Skeletal muscle cell (primary cell): ENCODE measurements at regions not wholly inside any gene's neighbourhood (a gene's known extent, or its start where the extent isn't known, plus 50 kb on each side); places are given as distances from the start of the nearest gene placed in this dataset.
"Not testable (repeated sequence)": the region's sequence is repeated elsewhere in the genome, so short reads cannot be mapped to it uniquely, and the experiment has no call there.

ENCODE experiments used
- DNase-seq: peaks from one replicate; pipeline ENCODE4 v3.0.0-alpha.2; 2010; ENCODE audit warnings: low read depth
- H3K4me3 ChIP-seq: 2 replicates; pipeline ENCODE4 v1.5.1; 2011; ENCODE audit warnings: low read depth, mild to moderate bottlenecking, control low read depth, low read length, moderate library complexity

DNA sequence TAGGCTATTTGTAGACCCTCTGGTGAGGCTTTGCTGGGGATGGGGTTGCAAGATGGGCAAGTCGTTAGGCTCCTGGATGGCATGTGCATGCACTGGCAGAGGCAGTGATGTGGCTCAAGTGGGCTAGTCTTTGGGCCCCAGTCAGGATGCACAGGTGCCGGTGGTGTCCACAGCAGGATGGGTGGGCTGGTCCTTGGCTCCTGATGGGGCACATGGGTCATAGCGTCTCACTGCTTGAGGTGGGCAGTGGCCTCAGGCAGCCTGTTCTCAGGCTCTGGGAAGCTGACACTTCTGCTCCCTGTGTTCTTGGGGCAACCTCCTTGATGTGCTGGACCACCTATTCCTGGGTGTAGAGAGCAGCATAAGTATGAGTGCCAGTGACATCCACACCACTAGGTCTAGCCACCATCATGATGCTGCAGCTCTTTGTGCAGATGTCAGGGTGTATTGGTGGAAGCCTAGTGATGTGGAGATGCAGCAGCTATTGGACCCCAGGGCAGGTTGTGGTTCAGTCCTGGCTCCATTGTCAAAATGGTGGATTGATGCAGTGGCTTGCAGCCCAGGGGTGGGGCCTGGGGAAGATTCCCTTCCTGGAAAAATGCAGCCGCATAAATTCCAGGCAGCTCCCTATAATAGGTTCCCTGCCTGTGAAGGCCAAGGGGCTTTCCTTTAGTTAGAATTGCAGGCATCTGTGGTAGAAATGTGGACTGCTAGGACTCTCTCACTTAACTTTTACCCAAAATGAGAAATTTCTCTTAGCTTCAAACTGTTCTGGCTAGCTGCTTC is 742.5 kb upstream of the MDGA2 start:
- no peak overlapping the region for H3K4me3 ChIP-seq
- no peak for DNase-seq

DNA sequence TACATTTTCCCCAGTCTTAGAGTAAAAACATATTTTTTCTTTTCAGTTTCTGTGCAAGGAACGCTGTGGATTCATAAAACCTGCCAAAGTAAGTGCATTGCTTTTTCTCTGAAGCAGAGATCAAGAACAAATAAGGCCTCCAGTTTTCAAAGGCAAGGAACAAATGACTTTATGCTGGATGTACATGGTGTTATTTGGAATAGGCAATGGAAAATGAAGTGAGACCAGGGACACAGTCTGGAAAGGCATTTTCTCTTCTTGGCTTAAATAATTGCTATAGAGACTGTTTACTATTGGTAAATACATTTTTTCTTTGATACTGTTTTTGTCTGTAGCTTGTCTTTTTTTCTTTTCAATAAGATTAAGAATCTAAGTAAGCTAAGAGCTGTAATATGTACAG is 725.9 kb upstream of the MDGA2 start:
- no peak overlapping the region for H3K4me3 ChIP-seq
- DNase-seq: no peak

DNA sequence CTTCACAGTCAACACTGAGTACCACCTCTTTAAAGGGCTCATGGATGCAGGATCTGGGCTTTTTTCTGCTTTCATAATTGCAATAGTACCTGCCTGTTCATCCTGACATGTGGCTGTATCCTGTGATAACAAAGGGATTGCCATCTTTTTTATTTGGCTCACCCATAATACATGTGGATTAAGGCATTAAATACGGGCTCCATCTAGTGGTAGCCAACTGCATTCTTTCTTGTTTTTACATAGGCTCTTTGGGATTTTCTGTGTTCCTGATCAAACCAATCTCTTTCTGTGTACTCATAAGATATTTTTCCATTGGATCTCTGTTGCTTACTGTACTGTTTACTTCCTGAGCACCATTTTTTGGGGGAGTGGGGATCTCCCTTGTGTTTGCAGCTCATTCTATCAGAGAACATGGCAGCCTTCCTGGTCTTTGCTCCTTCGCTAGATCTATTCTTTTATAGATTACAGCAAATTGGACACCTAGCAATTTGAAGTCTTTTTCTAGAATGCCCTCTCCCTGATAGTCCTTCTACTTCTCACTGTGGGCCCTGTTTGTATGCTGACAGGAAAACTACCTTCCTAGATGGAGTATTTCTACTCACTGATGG is 723.4 kb upstream of the MDGA2 start:
- DNase-seq: no peak

DNA sequence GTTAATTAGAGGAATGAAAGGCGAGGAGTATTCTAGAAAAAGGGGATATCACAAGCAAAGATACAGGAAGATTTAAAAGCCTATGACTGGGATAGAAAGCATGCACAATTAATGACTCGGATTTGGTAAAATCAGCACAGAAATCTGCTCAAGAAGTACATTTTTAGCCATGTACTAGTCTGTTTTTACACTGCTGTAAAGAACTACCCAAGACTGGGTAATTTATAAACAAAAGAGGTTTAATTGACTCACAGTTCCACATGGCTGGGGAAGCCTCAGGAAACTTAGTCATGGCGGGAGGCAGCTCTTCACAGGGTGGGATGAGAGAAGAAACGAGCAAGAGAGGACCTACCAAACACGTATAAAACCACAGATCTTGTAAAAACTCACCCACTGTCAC is 716.3 kb upstream of the MDGA2 start:
- DNase-seq: no peak
- no peak overlapping the region for H3K4me3 ChIP-seq

More for the DNA sequence above, 723.4 kb upstream of the MDGA2 start:
- H3K4me3 ChIP-seq: no peak overlapping the region

DNA sequence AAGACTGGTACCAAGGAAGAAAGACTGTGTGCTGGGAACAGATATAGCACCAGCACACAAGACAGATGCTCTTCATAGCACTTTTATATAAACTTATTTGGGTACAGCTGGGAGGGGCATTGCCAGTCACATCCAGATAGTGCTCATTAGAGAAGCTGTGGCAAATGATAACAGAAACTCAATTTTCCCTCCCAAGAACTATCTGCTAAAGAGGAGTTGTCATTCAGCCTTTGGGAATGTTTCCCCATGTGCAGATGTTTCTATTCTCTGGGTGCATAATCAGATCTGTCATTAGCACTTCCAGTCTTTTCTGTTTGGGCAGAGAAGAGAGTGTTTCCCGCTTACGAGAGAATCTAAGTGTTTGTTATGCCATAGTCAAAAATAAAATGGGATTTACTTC is 714.9 kb upstream of the MDGA2 start:
- no peak for DNase-seq
- H3K4me3 ChIP-seq: no peak overlapping the region

DNA sequence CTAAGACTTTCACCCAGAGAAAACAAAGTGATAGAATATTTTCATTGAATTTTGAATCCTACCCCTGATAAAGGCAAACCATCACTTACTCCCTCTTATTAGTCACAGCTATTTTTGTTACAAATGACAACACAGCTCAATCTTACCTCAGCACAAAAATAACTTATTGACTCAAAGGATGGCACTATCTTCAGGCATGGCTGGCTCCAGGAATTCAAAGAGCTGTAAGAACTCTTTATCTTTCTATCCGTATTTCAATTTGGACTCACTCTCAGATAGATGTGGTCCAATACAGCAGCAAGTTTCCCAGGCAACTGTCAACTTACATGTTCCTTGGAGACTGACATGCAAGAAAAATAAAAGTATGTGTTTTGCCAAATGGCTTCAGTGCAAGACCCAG is 709.4 kb upstream of the MDGA2 start:
- H3K4me3 ChIP-seq: no peak overlapping the region

DNA sequence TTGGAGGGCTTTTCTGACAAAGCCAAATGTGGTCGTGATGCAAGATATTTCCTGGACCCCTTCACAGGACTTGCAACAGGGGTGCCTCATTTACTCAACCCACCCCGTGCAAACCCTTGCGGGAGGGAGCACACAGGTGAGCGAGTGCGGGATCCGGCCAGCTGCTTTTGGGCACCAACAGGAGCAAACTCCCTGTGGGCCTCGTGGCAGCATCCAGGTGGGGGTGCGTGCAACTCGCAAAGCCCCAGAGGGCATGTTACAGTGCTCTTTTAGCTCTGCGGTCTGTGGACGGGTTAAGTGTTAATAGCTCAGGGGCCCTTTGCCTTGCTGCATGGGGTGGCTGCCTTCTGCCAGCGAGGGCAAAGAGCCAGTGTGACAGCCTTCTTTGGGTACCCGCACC is 707.6 kb upstream of the MDGA2 start:
- no peak overlapping the region for H3K4me3 ChIP-seq
- DNase-seq: no peak

More for the DNA sequence above, 709.4 kb upstream of the MDGA2 start:
- no peak for DNase-seq

DNA sequence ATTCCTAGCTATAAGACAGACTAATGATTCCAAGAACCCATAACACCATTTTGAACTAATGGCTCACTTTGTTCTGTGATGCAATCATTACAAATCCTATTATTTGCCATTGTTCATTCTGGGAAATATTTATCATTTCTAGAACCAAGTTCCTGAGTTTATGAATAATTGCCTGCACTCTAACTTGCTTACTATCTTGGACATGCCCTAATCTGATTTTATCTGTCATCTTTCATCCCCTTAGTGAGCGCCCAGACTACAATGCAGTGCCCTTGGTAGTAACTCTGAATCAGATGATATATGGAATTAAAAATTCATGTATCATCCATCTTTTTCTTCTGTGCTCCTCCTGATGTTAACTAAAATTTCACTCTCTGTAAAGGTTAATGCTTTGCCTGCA is 703.1 kb upstream of the MDGA2 start:
- no peak overlapping the region for H3K4me3 ChIP-seq
- DNase-seq: no peak

DNA sequence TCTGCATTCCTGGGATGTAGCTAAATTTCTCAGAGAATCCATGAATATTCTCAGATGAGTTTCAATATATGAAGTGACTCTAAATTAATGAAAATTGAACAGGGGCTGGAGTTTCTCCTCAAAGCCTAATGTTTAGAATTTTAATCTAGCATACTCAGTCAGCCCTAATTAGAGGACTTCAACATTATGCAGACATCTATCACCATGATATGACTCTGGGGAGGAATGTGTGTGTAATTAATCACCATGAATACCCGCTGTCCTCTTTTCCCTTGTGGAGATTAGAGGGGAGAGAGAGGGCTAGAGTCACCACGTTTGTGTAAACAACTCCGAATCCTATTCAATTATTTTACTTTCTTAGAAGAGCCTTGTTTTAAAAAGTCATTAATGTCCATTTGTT is 698.6 kb upstream of the MDGA2 start:
- no peak overlapping the region for H3K4me3 ChIP-seq
- DNase-seq: no peak

DNA sequence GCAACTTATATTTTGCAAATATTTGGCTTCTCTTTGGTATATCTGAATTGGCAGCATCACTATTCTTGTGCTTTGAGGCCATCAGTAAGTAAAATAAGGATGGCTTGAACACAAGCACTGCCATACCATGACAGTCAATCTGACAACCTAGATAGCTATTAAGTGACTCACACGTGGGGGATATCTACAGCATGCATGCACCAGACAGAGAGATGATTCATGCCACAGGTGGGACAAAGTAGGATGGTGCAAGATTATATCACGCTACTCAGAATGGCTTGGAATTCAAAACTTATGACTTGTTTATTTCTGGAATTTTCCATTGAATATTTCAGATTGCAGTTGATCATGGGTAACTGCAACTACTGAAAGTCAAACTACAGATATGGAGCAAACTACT is 675.6 kb upstream of the MDGA2 start:
- DNase-seq: peak; percentile 14
- H3K4me3 ChIP-seq: no peak overlapping the region

DNA sequence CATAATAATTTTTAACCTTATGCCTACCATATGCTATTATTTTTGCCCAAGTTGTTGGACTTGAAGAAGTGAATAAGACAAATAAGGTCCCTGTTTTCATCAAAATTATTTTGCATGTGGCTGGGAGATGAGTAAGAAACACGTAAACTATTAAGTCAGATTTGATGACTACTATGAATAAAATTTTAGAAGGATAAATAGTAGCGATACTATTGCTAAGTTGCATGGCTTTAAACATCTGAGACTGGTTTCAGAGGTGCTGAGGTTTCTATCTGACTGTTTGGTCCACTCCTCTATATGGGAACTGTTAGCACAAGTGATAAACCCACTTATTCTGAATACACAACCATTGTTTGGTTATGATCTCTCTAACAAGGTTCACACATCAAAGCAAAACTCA is 674.3 kb upstream of the MDGA2 start:
- H3K4me3 ChIP-seq: no peak overlapping the region
- no peak for DNase-seq

DNA sequence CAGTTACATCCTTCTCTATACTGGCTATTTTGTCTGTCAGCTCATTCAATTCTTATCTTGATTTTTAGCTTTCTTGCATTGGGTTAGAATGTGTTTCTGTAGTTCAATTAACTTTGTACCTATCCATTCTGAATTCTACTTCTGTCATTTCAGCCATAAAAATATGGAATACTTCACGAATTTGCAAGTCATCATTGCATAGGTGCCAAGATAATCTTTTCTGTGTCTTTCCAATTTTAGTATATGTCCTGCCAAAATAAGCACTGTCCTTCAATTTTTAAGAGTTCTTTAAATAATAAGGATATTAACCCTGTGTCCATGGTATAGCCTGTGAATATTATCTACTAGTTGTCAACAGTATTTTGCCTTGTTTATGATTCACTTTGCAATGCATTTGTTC is 665.7 kb upstream of the MDGA2 start:
- H3K4me3 ChIP-seq: no peak overlapping the region
- no peak for DNase-seq

DNA sequence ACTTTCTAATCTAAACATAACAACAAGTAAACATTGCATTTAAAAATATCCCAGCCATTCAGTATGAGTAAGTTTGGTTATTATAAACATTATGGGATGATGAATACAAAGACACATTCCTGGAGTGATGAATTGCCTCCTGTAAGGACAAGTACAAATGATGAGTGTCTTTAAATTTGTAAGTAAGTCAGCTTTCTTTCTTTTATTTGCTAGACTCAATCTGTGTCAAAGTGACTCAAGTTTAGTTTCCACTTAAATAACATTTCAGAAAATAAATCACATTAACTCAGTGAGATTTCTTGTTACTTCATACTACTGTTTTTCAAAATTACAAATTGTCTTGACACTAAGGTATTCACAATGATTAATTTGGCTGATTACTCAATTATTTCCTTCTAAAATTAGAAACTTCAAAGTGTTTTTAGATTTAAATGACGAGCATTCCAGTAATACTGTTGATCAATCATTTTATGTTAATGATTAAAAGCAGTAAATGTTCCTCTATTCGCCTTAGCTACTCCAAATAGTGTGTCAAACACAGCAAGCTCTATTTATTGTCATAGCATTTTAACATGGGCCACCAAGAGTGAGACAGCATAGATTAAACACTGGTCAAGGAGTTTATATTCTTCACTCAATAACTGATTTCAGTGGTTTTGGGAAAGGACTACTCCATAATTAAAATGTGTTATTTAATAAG is 658.0 kb upstream of the MDGA2 start:
- DNase-seq: no peak
- no peak overlapping the region for H3K4me3 ChIP-seq

DNA sequence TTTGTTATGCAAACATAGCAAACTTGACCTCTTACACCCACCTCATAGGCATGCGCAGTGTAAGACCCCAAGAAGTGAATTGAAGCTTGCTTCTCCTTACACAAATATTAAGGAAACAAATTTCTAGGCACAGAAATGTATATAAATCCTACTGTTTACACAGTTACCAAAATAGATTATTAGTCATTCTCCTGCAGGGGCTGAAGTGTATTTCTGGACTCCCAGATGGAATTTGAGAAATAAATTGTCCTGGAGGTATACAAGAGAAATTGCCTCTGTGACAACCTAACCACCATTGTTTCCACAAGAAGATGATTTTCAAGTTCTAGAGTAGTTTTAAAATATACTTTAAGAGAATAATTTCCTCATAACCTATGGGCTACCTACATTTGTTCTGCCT is 656.0 kb upstream of the MDGA2 start:
- H3K4me3 ChIP-seq: no peak overlapping the region
- DNase-seq: no peak

DNA sequence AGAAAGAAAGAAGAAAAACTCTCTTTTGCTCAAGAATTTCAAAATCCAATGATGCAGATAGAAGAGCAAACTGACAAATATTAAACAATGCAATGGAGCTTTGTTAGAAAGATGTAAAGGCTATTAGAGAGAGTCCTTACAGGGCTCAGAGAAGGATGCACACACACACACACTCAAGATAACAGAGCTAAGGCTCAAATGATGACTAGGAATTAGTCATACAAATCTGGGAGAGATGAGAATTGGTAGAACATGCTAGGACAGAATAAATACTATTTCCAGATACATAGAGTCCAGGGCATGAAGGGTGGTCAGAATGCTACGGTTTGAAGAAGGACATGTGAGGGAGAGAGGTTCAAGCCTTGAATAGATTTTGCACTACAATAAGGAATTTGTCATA is 650.1 kb upstream of the MDGA2 start:
- peak; percentile 2 for DNase-seq
- H3K4me3 ChIP-seq: no peak overlapping the region

DNA sequence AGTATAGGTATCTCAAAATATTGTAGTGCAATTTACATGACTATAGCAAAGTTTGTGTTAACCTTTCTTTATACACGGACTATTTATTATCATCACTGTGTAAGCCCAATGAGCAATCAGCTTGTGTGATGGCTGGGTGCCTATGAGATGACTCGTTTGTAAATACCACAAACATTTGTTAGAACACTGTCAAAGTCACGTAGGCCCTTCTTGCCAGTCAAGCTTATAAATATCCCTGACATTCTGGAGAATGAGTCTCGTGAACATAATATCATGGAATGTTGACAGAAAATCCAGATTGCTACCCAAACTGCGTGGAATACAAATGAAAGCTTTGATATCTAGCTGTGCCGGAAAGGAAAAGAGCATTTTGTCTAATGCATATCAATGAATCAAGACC is 648.3 kb upstream of the MDGA2 start:
- no peak overlapping the region for H3K4me3 ChIP-seq
- DNase-seq: peak; percentile 32

DNA sequence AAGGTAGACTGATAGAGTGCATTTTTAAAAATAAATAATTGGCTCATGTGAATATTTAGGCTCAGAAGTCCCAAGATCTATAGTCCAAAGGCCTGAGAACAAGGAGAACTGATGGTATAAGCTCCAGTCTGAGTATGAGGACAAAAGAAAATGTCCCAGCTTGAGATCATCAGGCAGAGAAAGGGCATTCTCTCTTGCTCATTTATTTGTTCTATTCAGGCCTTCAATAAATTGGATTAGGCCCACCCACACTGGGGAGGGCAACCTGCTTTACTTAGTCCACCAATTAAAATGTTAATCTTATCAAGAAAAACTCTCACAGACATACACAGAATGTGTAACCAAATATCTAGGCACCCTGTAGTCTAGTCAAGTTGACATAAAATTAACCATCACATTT is 644.4 kb upstream of the MDGA2 start:
- DNase-seq: no peak
- no peak overlapping the region for H3K4me3 ChIP-seq

DNA sequence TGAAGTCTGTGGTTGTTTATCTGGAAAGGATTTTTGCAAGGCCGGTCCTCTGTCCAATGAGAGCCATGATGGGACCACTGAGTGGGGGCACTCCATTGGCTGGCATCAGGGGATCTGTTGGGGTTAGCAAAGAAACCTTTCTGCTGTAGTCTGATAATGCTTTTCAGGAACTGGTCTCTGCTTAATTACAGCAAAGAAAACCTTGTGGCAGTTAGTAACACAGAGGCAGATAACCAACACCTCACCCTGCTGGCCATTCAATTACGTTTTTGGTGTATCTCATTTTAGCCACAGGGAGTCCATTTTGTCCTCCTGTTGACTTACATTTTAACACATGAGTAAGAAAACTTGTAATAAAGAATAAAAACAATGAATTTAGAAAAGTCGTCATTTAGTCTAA is 629.3 kb upstream of the MDGA2 start:
- no peak overlapping the region for H3K4me3 ChIP-seq
- DNase-seq: no peak

DNA sequence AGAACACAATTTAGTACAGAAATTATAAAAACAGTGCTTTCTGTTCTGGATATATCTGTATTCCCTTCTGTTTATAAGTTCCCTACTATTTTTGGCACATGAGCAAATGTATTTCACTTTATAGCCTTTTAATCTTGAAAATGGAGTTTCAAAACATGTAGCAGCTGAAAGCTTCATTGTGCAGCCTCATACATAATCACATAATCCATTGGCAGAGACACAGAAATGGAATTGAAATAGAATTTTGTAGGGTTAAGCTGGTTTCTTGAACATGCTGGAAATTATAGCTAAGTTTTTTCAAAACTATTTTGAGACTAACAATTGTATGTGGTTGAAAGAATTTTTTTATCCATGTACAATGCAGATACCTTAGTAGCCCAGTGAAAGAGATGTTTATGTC is 614.3 kb upstream of the MDGA2 start:
- H3K4me3 ChIP-seq: no peak overlapping the region
- no peak for DNase-seq

DNA sequence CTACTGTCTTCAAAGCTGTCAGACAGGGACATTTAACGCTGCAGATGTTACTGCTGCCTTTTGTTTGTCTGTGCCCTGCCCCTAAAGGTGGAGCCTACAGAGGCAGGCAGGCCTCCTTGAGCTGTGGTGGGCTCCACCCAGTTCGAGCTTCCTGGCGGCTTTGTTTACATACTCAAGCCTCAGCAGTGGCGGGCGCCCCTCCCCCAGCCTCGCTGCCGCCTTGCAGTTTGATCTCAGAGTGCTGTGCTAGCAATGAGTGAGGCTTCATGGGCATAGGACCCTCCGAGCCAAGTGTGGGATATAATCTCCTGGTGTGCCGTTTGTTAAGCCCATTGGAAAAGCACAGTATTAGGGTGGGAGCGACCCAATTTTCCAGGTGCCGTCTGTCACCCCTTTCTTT is 609.8 kb upstream of the MDGA2 start:
- not testable (repeated sequence) for DNase-seq, H3K4me3 ChIP-seq

DNA sequence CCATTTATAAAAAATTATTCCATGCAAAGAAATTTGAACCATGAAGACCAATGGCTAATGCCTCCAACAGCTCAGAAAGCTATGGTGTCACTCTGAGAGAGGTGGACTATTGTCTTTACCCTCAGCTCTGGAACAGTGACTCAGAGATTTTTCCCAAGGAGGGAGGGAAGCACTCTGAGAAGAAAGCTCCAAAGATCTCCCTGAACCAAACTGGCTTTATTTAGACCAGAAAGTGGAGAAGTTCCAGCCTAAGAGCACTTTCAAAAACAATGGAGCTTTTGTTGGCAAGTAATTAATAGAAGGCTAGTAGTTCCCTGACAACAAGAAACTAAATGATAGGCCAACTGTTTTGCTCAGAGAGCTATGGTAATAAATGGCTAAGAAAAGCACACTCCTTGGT is 599.9 kb upstream of the MDGA2 start:
- DNase-seq: no peak
- H3K4me3 ChIP-seq: no peak overlapping the region
